HCT116 (cell line): ENCODE measurements at regions not wholly inside any gene's neighbourhood (a gene's known extent, or its start where the extent isn't known, plus 50 kb on each side); places are given as distances from the start of the nearest gene placed in this dataset.

Experiments
- ATAC-seq: fragments of 200-7000 bp; cut with Tn5 transposase; 2 replicates; pipeline ENCODE4 v1.9.1; 2020; ENCODE audit warnings: mild to moderate bottlenecking, moderate library complexity
- BruUV-seq: library from RNA; stranded (reverse); fragments of 400-500 nt; replicated peaks from 2 replicates; lab custom pipeline; 2021; lab: Mats Ljungman, UMichigan
- CTCF ChIA-PET: fragments of 300-600 bp; sonication (Branson Sonifier 250); formaldehyde crosslinking; loops from one replicate; lab custom pipeline; 2021; ENCODE audit warnings: antibody characterized with exemption; lab: Charles Lee
- POLR2A ChIA-PET: fragments of 300-600, 350-600 bp; sonication (Branson Sonifier 250); formaldehyde crosslinking; loops from one replicate; lab custom pipeline; 2021; ENCODE audit warnings: antibody characterized with exemption; lab: Charles Lee
- RAD21 ChIA-PET, 2 experiments: fragments of 300-600 bp; sonication (Branson Sonifier 250); formaldehyde crosslinking; loops; one replicate each; lab custom pipeline; 2023; ENCODE audit warnings: low total read pairs in 2 of 2; ENCODE audit not compliant: uncharacterized antibody in 2 of 2, unreplicated experiment in 2 of 2, low non-redundant PET in 1 of 2; lab: Charles Lee
- DNase-seq: peaks from one replicate; pipeline ENCODE4 v3.0.0-alpha.2; 2010; ENCODE audit warnings: low read depth, low spot score
- H2AFZ ChIP-seq: fragments of 200-600 bp; shearing (Covaris generic), sonication (generic); 2 replicates; pipeline ENCODE4 v1.6.1; 2017; ENCODE audit warnings: low read depth, mixed run types, mixed read lengths, antibody characterized with exemption, low read length; ENCODE audit not compliant: poor library complexity, severe bottlenecking
- H3K27ac ChIP-seq: 2 replicates; pipeline ENCODE4 v1.5.1; 2012; ENCODE audit warnings: low read depth, low read length
- H3K27me3 ChIP-seq: fragments of 200-600 bp; sonication (generic); 2 replicates; pipeline ENCODE4 v1.6.1; 2016; ENCODE audit warnings: mixed run types, low read length, mixed read lengths; ENCODE audit not compliant: insufficient read depth
- H3K36me3 ChIP-seq, 2 experiments: fragments of 200-500 bp in 1 of 2; fragments of 200-600 bp in 1 of 2; sonication (Bioruptor generic) in 1 of 2; sonication (generic) in 1 of 2; 2 replicates each; pipeline versions ENCODE4 v1.5.1 to v1.6.1; 2014 to 2016; ENCODE audit warnings: low read length in 2 of 2, inconsistent platforms in 1 of 2, mixed read lengths in 1 of 2, mixed run types in 1 of 2; ENCODE audit not compliant: insufficient read depth in 2 of 2, control insufficient read depth in 1 of 2
- H3K4me1 ChIP-seq, 2 experiments: fragments of 200-600 bp in 1 of 2; sonication (generic) in 1 of 2; 2 replicates each; pipeline versions ENCODE4 v1.5.1 to v1.6.1; 2012 to 2017; ENCODE audit warnings: low read length in 2 of 2, inconsistent platforms in 1 of 2, mild to moderate bottlenecking in 1 of 2, mixed read lengths in 1 of 2, mixed run types in 1 of 2, moderate library complexity in 1 of 2; ENCODE audit not compliant: insufficient read depth in 2 of 2, control insufficient read depth in 1 of 2
- H3K4me2 ChIP-seq: fragments of 200-600 bp; sonication (generic); 2 replicates; pipeline ENCODE4 v1.6.1; 2017; ENCODE audit warnings: mixed run types, low read length, mixed read lengths
- H3K4me3 ChIP-seq, 2 experiments: fragments of 200-600 bp in 1 of 2; sonication (generic) in 1 of 2; replicated peaks in 1 of 2; 2 replicates each; pipeline ENCODE4 v1.5.1; 2011 to 2016; ENCODE audit warnings: low read length in 2 of 2, control low read depth in 1 of 2, low read depth in 1 of 2, mild to moderate bottlenecking in 1 of 2, mixed read lengths in 1 of 2, mixed run types in 1 of 2
- H3K79me2 ChIP-seq: fragments of 200-600 bp; sonication (generic); 2 replicates; pipeline ENCODE4 v1.6.1; 2017; ENCODE audit warnings: mild to moderate bottlenecking, mixed run types, low read length, moderate library complexity, mixed read lengths; ENCODE audit not compliant: insufficient read depth
- H3K9ac ChIP-seq: fragments of 200-600 bp; sonication (generic); 2 replicates; pipeline ENCODE4 v1.6.1; 2016; ENCODE audit warnings: low read length, mixed read lengths
- H3K9me2 ChIP-seq: fragments of 200-600 bp; sonication (generic), shearing (Covaris generic); 2 replicates; pipeline ENCODE4 v1.6.1; 2017; ENCODE audit warnings: mixed run types, mild to moderate bottlenecking, moderate library complexity; ENCODE audit not compliant: insufficient read depth
- H3K9me3 ChIP-seq, 2 experiments: fragments of 200-500 bp in 1 of 2; fragments of 200-600 bp in 1 of 2; sonication (Bioruptor generic) in 1 of 2; sonication (generic) in 1 of 2; 2 replicates each; pipeline ENCODE4 v1.6.1; 2014 to 2017; ENCODE audit warnings: low read length in 2 of 2, mixed read lengths in 2 of 2, inconsistent platforms in 1 of 2, low read depth in 1 of 2, mild to moderate bottlenecking in 1 of 2, mixed run types in 1 of 2, moderate library complexity in 1 of 2; ENCODE audit not compliant: control insufficient read depth in 1 of 2, insufficient read depth in 1 of 2
- H4K20me1 ChIP-seq: fragments of 200-600 bp; sonication (generic), shearing (Covaris generic); 2 replicates; pipeline ENCODE4 v1.6.1; 2017; ENCODE audit warnings: mixed run types, mild to moderate bottlenecking, moderate library complexity; ENCODE audit not compliant: insufficient read depth
- CBX3 ChIP-seq: IDR thresholded peaks from 2 replicates; pipeline ENCODE4 v1.6.1; 2012; ENCODE audit warnings: low read depth
- CEBPB ChIP-seq: IDR thresholded peaks from 2 replicates; pipeline ENCODE4 v1.6.1; 2012; ENCODE audit warnings: low read depth
- ELF1 ChIP-seq: IDR thresholded peaks from 2 replicates; pipeline ENCODE4 v1.6.1; 2012; ENCODE audit warnings: low read depth, borderline replicate concordance
- EZH2 ChIP-seq: fragments of 200-600 bp; sonication (generic); IDR thresholded peaks from 2 replicates; pipeline ENCODE4 v1.6.1; 2017; ENCODE audit warnings: antibody characterized with exemption, mixed run types
- FOSL1 ChIP-seq: IDR thresholded peaks from 2 replicates; pipeline ENCODE4 v1.6.1; 2012; ENCODE audit warnings: low read depth
- JUND ChIP-seq: IDR thresholded peaks from 2 replicates; pipeline ENCODE4 v1.6.1; 2012
- POLR2AphosphoS5 ChIP-seq: IDR thresholded peaks from 2 replicates; pipeline ENCODE4 v1.6.1; 2011; ENCODE audit warnings: mild to moderate bottlenecking, low read depth, low read length, moderate library complexity
- RAD21 ChIP-seq: IDR thresholded peaks from 2 replicates; pipeline ENCODE4 v1.6.1; 2012; ENCODE audit warnings: low read depth, mild to moderate bottlenecking
- SP1 ChIP-seq: IDR thresholded peaks from 2 replicates; pipeline ENCODE4 v1.6.1; 2012; ENCODE audit warnings: low read depth
- SRF ChIP-seq: IDR thresholded peaks from 2 replicates; pipeline ENCODE4 v1.6.1; 2012; ENCODE audit warnings: low read depth
- YY1 ChIP-seq: IDR thresholded peaks from 2 replicates; pipeline ENCODE4 v1.6.1; 2011; ENCODE audit warnings: low read length, low read depth, moderate library complexity, mild to moderate bottlenecking; ENCODE audit not compliant: insufficient replicate concordance; ENCODE audit errors: extremely low read depth
- intact Hi-C: fragments of 100-400 bp; cut with micrococcal nuclease; formaldehyde crosslinking; loops from 2 replicates; pipeline ENCODE4 v1.10.0; 2022
- TF ChIP-seq, protein P1 (sequence below): IDR thresholded peaks from 2 replicates; pipeline ENCODE4 v1.6.1; 2012
- TF ChIP-seq, protein P2 (sequence below), 3 experiments: fragments of 200-600 bp in 1 of 3; sonication (generic) in 1 of 3; IDR thresholded peaks in 2 of 3; conservative IDR thresholded peaks in 1 of 3; 2 replicates each; pipeline ENCODE4 v1.5.1; 2012 to 2017; ENCODE audit warnings: low read depth in 2 of 3, low read length in 2 of 3, antibody characterized with exemption in 1 of 3, borderline replicate concordance in 1 of 3, control low read depth in 1 of 3, mild to moderate bottlenecking in 1 of 3, mixed read lengths in 1 of 3, mixed run types in 1 of 3, moderate library complexity in 1 of 3; ENCODE audit not compliant: insufficient read depth in 1 of 3
- TF ChIP-seq, protein P3 (sequence below): IDR thresholded peaks from 2 replicates; pipeline ENCODE4 v1.6.1; 2012
- TF ChIP-seq, protein P4 (sequence below): IDR thresholded peaks from 2 replicates; pipeline ENCODE4 v1.6.1; 2011; ENCODE audit warnings: mild to moderate bottlenecking, low read length, moderate library complexity; ENCODE audit not compliant: insufficient replicate concordance; ENCODE audit errors: extremely low read depth

DNA sequence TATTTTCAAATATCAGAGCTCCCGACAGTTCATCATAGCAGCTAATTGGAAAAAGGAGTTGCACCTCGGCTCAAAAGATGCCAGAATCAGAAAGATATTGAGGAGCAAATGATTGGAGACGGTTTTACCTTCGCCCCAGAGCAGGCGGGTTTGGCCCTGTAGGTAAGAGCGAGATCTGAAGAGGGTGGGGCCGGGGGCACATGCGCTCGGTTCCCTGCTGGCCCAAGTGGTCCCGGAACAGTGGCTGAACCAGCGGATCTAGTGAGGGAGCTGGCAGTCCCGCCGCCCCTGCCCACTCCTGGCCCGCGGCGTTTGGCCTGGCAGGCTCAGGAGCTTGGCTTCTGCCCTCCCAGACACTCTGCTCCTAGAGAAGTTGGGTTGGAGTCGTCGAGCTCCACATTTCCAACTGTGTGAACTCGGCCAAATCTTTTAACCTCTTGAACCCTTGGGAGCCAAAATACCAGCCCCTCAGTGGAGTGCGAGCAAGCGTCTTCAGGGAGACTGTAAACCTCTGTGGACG, 79.1 kb downstream of the RHCG start:
- Histone ChIP-seq H3K4me2 (no peak overlapping the region), H3K9ac (no peak overlapping the region), H3K36me3 (no peaks in the 10 kb centered on the region), H3K4me3 (no peak overlapping the region), H3K9me3 (no peaks in the 10 kb centered on the region), H3K27ac (no peak overlapping the region), H3K9me2 (no peaks in the 10 kb centered on the region), H2AFZ (no peak overlapping the region), H3K4me1 (no peaks in the 10 kb centered on the region), H3K79me2 (no peaks in the 10 kb centered on the region), H4K20me1 (no peaks in the 10 kb centered on the region), H3K27me3 (peaks cover 4% of the 10 kb centered on the region; the same call in 1 of the 2 replicates)
- intact Hi-C loops: loop anchor here (5.0 kb wide), 1 partner anchor 60 kb away; no protein-coding TSS in a partner anchor
- no TSS peak for BruUV-seq
- DNase-seq (no peak), ATAC-seq (no peak)
- TF ChIP-seq, protein P1, sequence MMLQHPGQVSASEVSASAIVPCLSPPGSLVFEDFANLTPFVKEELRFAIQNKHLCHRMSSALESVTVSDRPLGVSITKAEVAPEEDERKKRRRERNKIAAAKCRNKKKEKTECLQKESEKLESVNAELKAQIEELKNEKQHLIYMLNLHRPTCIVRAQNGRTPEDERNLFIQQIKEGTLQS: no peak
- TF ChIP-seq JUND (no peak), CBX3 (no peak), POLR2AphosphoS5 (no peak), FOSL1 (no peak), SRF (no peak), YY1 (no peak), RAD21 (no peak), SP1 (no peak), EZH2 (no peak), CEBPB (no peak), ELF1 (no peak)
- TF ChIP-seq, protein P2, sequence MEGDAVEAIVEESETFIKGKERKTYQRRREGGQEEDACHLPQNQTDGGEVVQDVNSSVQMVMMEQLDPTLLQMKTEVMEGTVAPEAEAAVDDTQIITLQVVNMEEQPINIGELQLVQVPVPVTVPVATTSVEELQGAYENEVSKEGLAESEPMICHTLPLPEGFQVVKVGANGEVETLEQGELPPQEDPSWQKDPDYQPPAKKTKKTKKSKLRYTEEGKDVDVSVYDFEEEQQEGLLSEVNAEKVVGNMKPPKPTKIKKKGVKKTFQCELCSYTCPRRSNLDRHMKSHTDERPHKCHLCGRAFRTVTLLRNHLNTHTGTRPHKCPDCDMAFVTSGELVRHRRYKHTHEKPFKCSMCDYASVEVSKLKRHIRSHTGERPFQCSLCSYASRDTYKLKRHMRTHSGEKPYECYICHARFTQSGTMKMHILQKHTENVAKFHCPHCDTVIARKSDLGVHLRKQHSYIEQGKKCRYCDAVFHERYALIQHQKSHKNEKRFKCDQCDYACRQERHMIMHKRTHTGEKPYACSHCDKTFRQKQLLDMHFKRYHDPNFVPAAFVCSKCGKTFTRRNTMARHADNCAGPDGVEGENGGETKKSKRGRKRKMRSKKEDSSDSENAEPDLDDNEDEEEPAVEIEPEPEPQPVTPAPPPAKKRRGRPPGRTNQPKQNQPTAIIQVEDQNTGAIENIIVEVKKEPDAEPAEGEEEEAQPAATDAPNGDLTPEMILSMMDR (IDR thresholded peaks at IDR 0.05 in 2 of 3, conservative IDR thresholded peaks at IDR 0.05 in 1 of 3; ENCODE audit: borderline replicate concordance in 1 of 3, insufficient read depth in 1 of 3, low read depth in 2 of 3, low read length in 2 of 3): no peak
- TF ChIP-seq, protein P3, sequence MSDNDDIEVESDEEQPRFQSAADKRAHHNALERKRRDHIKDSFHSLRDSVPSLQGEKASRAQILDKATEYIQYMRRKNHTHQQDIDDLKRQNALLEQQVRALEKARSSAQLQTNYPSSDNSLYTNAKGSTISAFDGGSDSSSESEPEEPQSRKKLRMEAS: no peak
- TF ChIP-seq, protein P4, sequence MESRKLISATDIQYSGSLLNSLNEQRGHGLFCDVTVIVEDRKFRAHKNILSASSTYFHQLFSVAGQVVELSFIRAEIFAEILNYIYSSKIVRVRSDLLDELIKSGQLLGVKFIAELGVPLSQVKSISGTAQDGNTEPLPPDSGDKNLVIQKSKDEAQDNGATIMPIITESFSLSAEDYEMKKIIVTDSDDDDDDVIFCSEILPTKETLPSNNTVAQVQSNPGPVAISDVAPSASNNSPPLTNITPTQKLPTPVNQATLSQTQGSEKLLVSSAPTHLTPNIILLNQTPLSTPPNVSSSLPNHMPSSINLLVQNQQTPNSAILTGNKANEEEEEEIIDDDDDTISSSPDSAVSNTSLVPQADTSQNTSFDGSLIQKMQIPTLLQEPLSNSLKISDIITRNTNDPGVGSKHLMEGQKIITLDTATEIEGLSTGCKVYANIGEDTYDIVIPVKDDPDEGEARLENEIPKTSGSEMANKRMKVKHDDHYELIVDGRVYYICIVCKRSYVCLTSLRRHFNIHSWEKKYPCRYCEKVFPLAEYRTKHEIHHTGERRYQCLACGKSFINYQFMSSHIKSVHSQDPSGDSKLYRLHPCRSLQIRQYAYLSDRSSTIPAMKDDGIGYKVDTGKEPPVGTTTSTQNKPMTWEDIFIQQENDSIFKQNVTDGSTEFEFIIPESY: no peak
- ChIA-PET POLR2A (no interaction called here), CTCF (interaction anchor here (0.5 to 1.0 kb wide), 3 partner anchors 11 to 211 kb away, joined by 3 to 7 read pairs (median 3); no protein-coding TSS in a partner anchor), RAD21 (interaction anchor here in 1 of 2 experiments (0.6 kb wide), 1 partner anchor 13 kb away, joined by 3 read pairs; no protein-coding TSS in a partner anchor)
